ENCODE measurements at regions not wholly inside any gene's neighbourhood (a gene's known extent, or its start where the extent isn't known, plus 50 kb on each side); places are given as distances from the start of the nearest gene placed in this dataset.

- no peak overlapping the region for H3K4me2 ChIP-seq (ENCODE audit: insufficient read depth, low read length)
- DNase-seq (ENCODE audit: insufficient read length, low spot score, missing footprints), result no peak
Measured at GRCh38 chr5:56692359-56693219, 122.8 kb upstream of the MAP3K1 start.

GRCh38 chr5:56688402-56688801 lies 126.9 kb upstream of the MAP3K1 start:
- Histone ChIP-seq H3K27me3 (ENCODE audit: insufficient read depth, low read length) (no peaks in the 10 kb centered on the region), H3K36me3 (ENCODE audit: insufficient read depth, low read length) (no peaks in the 10 kb centered on the region), H3K27ac (ENCODE audit: low read depth, low read length) (no peak overlapping the region), H3K4me3 (ENCODE audit: insufficient read depth, low read length) (no peak overlapping the region), H2AFZ (ENCODE audit: low read length) (no peak overlapping the region), H3K79me2 (ENCODE audit: insufficient read depth, low read length) (no peaks in the 10 kb centered on the region), H3K4me2 (ENCODE audit: insufficient read depth, low read length) (no peak overlapping the region), H3K4me1 (ENCODE audit: insufficient read depth, low read length) (no peaks in the 10 kb centered on the region), H3K9me3 (ENCODE audit: low read depth, low read length) (no peaks in the 10 kb centered on the region), H4K20me1 (ENCODE audit: insufficient read depth, low read length) (no peaks in the 10 kb centered on the region)
- TF ChIP-seq CTCF (IDR thresholded peaks at IDR 0.05; ENCODE audit: extremely low read depth, low read depth, low read length), result no peak
- DNase-seq (ENCODE audit: insufficient read length, low spot score, missing footprints), result no peak

More at GRCh38 chr5:56692359-56693219, 122.8 kb upstream of the MAP3K1 start:
- Histone ChIP-seq H3K9me3 (ENCODE audit: low read depth, low read length) (no peaks in the 10 kb centered on the region), H2AFZ (ENCODE audit: low read length) (no peak overlapping the region), H3K4me1 (ENCODE audit: insufficient read depth, low read length) (no peaks in the 10 kb centered on the region), H3K36me3 (ENCODE audit: insufficient read depth, low read length) (no peaks in the 10 kb centered on the region), H3K4me3 (ENCODE audit: insufficient read depth, low read length) (no peak overlapping the region), H4K20me1 (ENCODE audit: insufficient read depth, low read length) (no peaks in the 10 kb centered on the region), H3K27ac (ENCODE audit: low read depth, low read length) (no peak overlapping the region), H3K27me3 (ENCODE audit: insufficient read depth, low read length) (no peaks in the 10 kb centered on the region), H3K79me2 (ENCODE audit: insufficient read depth, low read length) (no peaks in the 10 kb centered on the region)
- no peak for TF ChIP-seq CTCF (IDR thresholded peaks at IDR 0.05; ENCODE audit: extremely low read depth, low read depth, low read length)

GRCh38 chr5:56686337-56687195 lies 128.8 kb upstream of the MAP3K1 start:
- no peaks in the 10 kb centered on the region for H3K4me1 ChIP-seq (ENCODE audit: insufficient read depth, low read length)
- no peak overlapping the region for H2AFZ ChIP-seq (ENCODE audit: low read length)
- H4K20me1 ChIP-seq (ENCODE audit: insufficient read depth, low read length), result no peaks in the 10 kb centered on the region
- no peaks in the 10 kb centered on the region for H3K27me3 ChIP-seq (ENCODE audit: insufficient read depth, low read length)
- no peak overlapping the region for H3K27ac ChIP-seq (ENCODE audit: low read depth, low read length)
- no peak overlapping the region for H3K4me2 ChIP-seq (ENCODE audit: insufficient read depth, low read length)
- no peak for TF ChIP-seq CTCF (IDR thresholded peaks at IDR 0.05; ENCODE audit: extremely low read depth, low read depth, low read length)
- H3K4me3 ChIP-seq (ENCODE audit: insufficient read depth, low read length), result no peak overlapping the region
- DNase-seq (ENCODE audit: insufficient read length, low spot score, missing footprints), result no peak
- H3K79me2 ChIP-seq (ENCODE audit: insufficient read depth, low read length), result no peaks in the 10 kb centered on the region
- H3K9me3 ChIP-seq (ENCODE audit: low read depth, low read length), result no peaks in the 10 kb centered on the region
- no peaks in the 10 kb centered on the region for H3K36me3 ChIP-seq (ENCODE audit: insufficient read depth, low read length)

Data from osteoblast (primary cell).